Osteoblast (primary cell): ENCODE measurements at regions not wholly inside any gene's neighbourhood (a gene's known extent, or its start where the extent isn't known, plus 50 kb on each side); places are given as distances from the start of the nearest gene placed in this dataset.

ENCODE experiments used
- DNase-seq: peaks from one replicate; pipeline ENCODE4 v3.0.0; 2011; ENCODE audit warnings: low spot score, mixed read lengths; ENCODE audit not compliant: insufficient read length; ENCODE audit errors: missing footprints
- H2AFZ ChIP-seq: 2 replicates; pipeline ENCODE4 v1.6.0; 2011; ENCODE audit warnings: mild to moderate bottlenecking, low read length
- H3K27ac ChIP-seq: 2 replicates; pipeline ENCODE4 v1.5.1; 2011; ENCODE audit warnings: mild to moderate bottlenecking, low read depth, low read length, moderate library complexity
- H3K27me3 ChIP-seq: 2 replicates; pipeline ENCODE4 v1.6.0; 2012; ENCODE audit warnings: mild to moderate bottlenecking, control low read depth, inconsistent platforms, low read length, moderate library complexity; ENCODE audit not compliant: insufficient read depth
- H3K36me3 ChIP-seq: 2 replicates; pipeline ENCODE4 v1.5.1; 2011; ENCODE audit warnings: mild to moderate bottlenecking, low read length, control low read depth, moderate library complexity; ENCODE audit not compliant: insufficient read depth
- H3K4me1 ChIP-seq: 2 replicates; pipeline ENCODE4 v1.5.1; 2011; ENCODE audit warnings: mild to moderate bottlenecking, low read length, control low read depth, moderate library complexity; ENCODE audit not compliant: insufficient read depth
- H3K4me2 ChIP-seq: 2 replicates; pipeline ENCODE4 v1.6.0; 2011; ENCODE audit warnings: mild to moderate bottlenecking, low read length; ENCODE audit not compliant: insufficient read depth
- H3K4me3 ChIP-seq: fragments of 200-600 bp; sonication (generic); 3 replicates; pipeline ENCODE4 v1.5.1; 2012; ENCODE audit warnings: mild to moderate bottlenecking, low read length, inconsistent platforms; ENCODE audit not compliant: insufficient read depth
- H3K79me2 ChIP-seq: 2 replicates; pipeline ENCODE4 v1.6.0; 2012; ENCODE audit warnings: mild to moderate bottlenecking, low read length, control low read depth, inconsistent platforms; ENCODE audit not compliant: insufficient read depth
- H3K9me3 ChIP-seq: 2 replicates; pipeline ENCODE4 v1.5.1; 2011; ENCODE audit warnings: low read depth, low read length, control low read depth
- H4K20me1 ChIP-seq: 2 replicates; pipeline ENCODE4 v1.6.0; 2012; ENCODE audit warnings: mild to moderate bottlenecking, low read length, control low read depth; ENCODE audit not compliant: insufficient read depth
- TF ChIP-seq, protein P1 (sequence below): IDR thresholded peaks from 2 replicates; pipeline ENCODE4 v1.5.1; 2011; ENCODE audit warnings: mild to moderate bottlenecking, low read depth, low read length, moderate library complexity; ENCODE audit errors: extremely low read depth

DNA sequence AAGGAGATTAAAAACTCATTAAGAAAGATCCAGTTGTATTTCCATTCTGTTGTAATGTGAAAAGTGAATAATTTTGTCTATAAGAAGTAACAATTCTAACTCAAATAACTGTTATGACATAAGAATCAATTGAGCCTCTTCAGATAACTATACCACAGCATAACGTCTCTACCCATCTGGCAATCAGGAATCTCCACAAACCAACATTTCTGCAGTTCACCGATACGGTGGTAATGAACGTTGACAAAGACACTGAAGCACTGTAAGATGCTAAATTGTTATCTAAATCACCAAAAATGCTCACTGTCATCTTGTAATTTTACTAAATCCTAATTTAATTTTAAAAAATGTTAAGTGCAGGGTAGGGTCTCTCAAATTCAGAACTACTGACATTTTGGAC, 130.9 kb upstream of the USP15 start:
- Histone ChIP-seq H3K36me3 (no peaks in the 10 kb centered on the region), H3K4me3 (no peak overlapping the region), H3K27me3 (no peaks in the 10 kb centered on the region), H3K4me1 (no peaks in the 10 kb centered on the region), H3K79me2 (no peaks in the 10 kb centered on the region), H3K4me2 (no peak overlapping the region), H2AFZ (no peak overlapping the region), H3K27ac (no peak overlapping the region), H3K9me3 (no peaks in the 10 kb centered on the region), H4K20me1 (no peaks in the 10 kb centered on the region)
- DNase-seq: no peak
- TF ChIP-seq, protein P1, sequence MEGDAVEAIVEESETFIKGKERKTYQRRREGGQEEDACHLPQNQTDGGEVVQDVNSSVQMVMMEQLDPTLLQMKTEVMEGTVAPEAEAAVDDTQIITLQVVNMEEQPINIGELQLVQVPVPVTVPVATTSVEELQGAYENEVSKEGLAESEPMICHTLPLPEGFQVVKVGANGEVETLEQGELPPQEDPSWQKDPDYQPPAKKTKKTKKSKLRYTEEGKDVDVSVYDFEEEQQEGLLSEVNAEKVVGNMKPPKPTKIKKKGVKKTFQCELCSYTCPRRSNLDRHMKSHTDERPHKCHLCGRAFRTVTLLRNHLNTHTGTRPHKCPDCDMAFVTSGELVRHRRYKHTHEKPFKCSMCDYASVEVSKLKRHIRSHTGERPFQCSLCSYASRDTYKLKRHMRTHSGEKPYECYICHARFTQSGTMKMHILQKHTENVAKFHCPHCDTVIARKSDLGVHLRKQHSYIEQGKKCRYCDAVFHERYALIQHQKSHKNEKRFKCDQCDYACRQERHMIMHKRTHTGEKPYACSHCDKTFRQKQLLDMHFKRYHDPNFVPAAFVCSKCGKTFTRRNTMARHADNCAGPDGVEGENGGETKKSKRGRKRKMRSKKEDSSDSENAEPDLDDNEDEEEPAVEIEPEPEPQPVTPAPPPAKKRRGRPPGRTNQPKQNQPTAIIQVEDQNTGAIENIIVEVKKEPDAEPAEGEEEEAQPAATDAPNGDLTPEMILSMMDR: no peak

DNA sequence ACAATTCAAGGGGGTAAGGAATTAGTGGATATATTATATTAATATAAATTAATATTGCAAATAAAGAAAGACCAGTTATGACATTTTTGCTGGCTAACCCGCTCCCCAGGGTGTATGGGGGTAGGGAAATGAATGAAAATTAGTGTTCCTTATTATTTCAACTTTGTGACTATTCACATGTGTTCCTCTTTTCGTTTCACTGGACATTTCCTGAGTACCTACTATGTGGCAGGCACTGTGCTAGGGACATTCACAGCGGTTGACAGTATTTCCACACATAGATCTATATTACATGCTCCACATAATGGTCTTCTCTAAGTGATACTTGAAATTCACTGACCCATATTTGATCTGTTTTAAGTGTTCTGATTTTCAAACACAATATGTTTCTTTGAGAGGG, 129.8 kb upstream of the USP15 start:
- no peak overlapping the region for H3K4me2 ChIP-seq
- H3K9me3 ChIP-seq: no peaks in the 10 kb centered on the region
- no peaks in the 10 kb centered on the region for H3K27me3 ChIP-seq
- no peaks in the 10 kb centered on the region for H3K79me2 ChIP-seq
- no peaks in the 10 kb centered on the region for H3K36me3 ChIP-seq
- DNase-seq: no peak
- H3K27ac ChIP-seq: no peak overlapping the region
- no peak overlapping the region for H2AFZ ChIP-seq
- H3K4me3 ChIP-seq: no peak overlapping the region
- no peaks in the 10 kb centered on the region for H4K20me1 ChIP-seq
- no peaks in the 10 kb centered on the region for H3K4me1 ChIP-seq
- TF ChIP-seq, protein P1: no peak

DNA sequence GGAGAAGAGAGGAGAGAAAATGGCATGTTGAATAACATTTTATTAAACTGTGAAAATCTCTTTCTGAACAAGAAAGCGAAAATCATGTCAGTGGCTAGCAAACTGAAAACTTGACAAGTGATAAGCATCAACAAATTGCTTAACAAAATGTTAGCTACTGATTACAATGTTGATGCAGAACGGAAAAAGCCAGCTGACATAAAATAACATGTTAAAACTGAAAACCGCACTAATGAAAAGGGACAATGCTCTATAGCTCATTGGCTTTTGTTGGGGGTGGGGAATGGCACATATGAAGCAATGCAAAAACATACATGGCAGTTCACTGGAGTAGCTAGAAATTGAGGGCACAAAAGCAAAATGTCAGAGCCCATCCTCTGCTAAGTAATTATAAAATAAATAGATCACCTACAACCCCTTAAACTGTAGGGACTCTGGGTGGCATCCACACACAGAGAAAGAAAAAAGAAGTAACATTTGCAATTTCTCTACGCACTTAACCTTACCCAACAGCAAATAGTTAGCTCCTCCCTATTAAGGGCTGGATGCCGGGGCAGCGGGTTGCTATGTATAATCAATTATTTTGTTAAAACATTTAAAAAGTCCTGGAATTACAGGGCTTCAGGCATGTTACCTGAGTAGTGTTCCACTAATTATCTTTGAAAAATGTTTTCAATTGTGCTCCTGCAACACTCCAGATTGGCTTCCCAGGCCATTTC, 129.2 kb upstream of the USP15 start:
- TF ChIP-seq, protein P1: no peak
- Histone ChIP-seq H3K9me3 (no peaks in the 10 kb centered on the region), H3K27me3 (no peaks in the 10 kb centered on the region), H3K4me2 (no peak overlapping the region), H4K20me1 (no peaks in the 10 kb centered on the region), H3K4me1 (no peaks in the 10 kb centered on the region), H2AFZ (no peak overlapping the region), H3K36me3 (no peaks in the 10 kb centered on the region), H3K4me3 (no peak overlapping the region), H3K79me2 (no peaks in the 10 kb centered on the region), H3K27ac (no peak overlapping the region)
- DNase-seq: no peak

DNA sequence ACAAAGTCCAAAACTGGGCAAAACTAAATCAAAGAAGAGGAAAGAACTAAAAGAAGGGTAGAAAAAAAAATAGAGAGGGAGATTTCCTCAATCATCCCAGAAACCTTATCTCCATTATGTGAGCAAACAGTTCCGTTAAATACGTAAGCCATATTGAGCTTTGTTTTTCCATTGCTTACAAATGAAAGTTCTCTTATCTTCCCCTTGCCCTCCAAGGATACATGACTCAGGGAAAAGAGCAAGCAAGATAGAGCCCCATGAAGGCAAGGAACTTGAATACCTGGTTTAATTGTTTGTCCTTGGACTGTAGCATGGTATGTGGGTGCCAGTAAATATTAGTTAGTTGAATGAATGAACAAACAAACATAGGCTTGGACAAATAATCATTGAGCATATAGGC, 126.8 kb upstream of the USP15 start:
- Histone ChIP-seq H3K36me3 (no peaks in the 10 kb centered on the region), H3K27me3 (no peaks in the 10 kb centered on the region), H3K79me2 (no peaks in the 10 kb centered on the region), H2AFZ (no peak overlapping the region), H3K27ac (no peak overlapping the region), H3K4me2 (no peak overlapping the region), H4K20me1 (no peaks in the 10 kb centered on the region), H3K4me3 (no peak overlapping the region), H3K4me1 (no peaks in the 10 kb centered on the region), H3K9me3 (no peaks in the 10 kb centered on the region)
- TF ChIP-seq, protein P1: no peak
- DNase-seq: no peak
